ENCODE measurements at regions not wholly inside any gene's neighbourhood (a gene's known extent, or its start where the extent isn't known, plus 50 kb on each side); places are given as distances from the start of the nearest gene placed in this dataset.
"Not testable (repeated sequence)": the region's sequence is repeated elsewhere in the genome, so short reads cannot be mapped to it uniquely, and the experiment has no call there.

DNA sequence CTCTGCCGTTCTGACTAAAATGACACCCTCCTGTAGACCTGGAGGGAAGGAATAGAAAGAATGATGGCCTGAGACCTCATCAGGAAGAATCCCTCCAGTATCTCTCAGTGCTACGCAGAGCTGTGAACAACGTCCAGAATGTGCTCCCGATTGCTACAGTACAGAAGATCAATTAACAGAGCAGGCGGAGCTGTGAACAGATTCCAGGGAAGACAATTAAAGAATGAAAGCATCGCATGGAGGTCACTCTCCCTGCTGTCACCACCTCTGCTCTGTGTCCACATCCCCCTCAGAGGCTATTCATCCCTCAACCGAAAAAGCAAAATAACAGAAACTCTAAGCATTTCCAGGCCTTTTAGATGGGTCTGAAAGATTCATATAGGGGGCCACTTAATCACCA lies 481.0 kb downstream of the EIPR1 start:
- intact Hi-C loops (cut with DNase I), result no loop called here
- ATAC-seq (ENCODE audit: poor library complexity) (no peak), DNase-seq (no peak)

GRCh38 chr2:2896011-2896410 lies 481.6 kb downstream of the EIPR1 start:
- ATAC-seq (ENCODE audit: poor library complexity) (no peak), DNase-seq (no peak)
- intact Hi-C loops (cut with DNase I), result no loop called here

DNA sequence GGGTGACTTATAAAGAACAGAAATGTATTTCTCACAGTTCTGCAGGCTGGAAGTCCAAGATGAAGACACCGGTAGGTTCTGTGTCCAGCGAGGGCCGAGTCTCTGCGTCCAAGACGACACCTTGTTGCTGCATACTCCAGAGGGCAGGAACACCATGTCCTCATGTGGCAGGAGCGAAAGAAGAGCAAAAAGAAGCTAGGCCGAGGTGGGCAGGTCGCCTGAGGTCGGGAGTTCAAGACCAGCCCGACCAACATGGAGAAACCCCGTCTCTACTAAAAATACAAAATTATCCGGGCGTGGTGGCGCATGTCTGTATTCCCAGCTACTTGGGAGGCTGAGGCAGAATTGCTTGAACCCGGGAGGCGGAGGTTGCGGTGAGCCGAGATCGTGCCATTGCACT lies 483.6 kb downstream of the EIPR1 start:
- intact Hi-C loops (cut with DNase I); ATAC-seq (ENCODE audit: poor library complexity); DNase-seq: not testable (repeated sequence)

DNA sequence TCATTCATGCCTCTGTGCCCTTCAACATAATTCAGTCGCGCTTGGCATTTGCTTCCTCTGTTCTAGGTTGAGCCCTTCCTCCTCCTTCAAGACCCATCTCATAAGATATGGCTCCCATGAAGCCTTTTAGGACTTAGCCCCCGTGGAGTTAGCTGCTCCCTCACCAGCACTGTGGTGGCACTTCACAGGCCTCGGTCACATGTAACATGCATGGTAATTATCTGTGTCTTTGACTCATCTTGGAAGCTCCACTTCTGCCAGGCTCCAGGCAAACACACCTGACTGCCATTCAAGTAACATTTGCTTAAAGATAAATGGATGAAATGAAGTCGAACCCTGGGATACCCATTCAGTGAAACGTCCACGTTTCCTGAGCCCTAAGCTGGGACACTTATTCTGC lies 484.7 kb downstream of the EIPR1 start:
- no peak for DNase-seq
- ATAC-seq (ENCODE audit: poor library complexity), result no peak
- intact Hi-C loops (cut with DNase I), result no loop called here

DNA sequence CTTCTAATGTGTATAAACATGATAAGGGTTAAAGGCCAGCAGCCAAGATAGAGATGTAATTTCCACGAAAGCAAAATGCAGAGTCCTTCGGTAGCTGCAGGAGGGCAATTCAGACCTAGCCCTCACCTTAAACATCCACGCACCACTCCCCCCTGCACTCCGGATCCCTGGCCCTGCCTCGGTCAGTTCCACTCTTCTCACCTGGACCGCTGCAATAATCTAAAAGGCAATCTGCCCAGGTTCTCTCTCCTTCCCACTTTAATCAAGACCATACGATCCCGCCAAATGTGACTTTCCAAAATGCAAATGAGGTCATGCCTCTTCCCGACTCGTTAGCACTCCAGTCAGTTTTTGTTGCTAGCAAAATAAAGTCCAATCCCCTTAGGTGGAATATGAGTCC lies 485.2 kb downstream of the EIPR1 start:
- ATAC-seq (ENCODE audit: poor library complexity), result no peak
- intact Hi-C loops (cut with DNase I), result no loop called here
- DNase-seq, result no peak

- no peak for DNase-seq
- intact Hi-C loops (cut with DNase I), result no loop called here
- ATAC-seq (ENCODE audit: poor library complexity), result no peak
Measured at GRCh38 chr2:2890901-2891300, 486.7 kb downstream of the EIPR1 start.

- intact Hi-C loops (cut with DNase I), result no loop called here
- ATAC-seq (ENCODE audit: poor library complexity), result no peak
- no peak for DNase-seq
Measured at GRCh38 chr2:2890246-2890645, 487.4 kb downstream of the EIPR1 start.

DNA sequence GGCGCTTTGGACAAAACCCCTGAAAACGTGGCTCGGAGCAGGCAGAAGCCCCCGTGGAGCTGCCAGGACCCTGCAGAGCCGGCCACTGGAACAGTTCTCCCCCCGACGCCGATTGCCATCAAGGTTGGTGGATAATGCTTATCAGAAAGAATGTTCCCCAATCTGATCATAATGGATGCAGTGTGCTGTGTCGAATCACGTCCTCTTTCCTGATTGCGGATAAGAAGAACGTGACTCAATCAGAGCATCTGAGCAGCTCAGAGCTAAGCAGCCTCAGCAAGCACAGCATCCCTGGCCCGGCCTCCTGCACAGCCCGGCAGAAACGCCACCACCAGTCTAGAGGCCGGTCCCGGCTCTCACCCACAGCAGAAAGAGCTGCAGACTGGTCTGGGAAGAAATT lies 488.0 kb downstream of the EIPR1 start:
- intact Hi-C loops (cut with DNase I), result no loop called here
- DNase-seq (no peak), ATAC-seq (ENCODE audit: poor library complexity) (no peak)

DNA sequence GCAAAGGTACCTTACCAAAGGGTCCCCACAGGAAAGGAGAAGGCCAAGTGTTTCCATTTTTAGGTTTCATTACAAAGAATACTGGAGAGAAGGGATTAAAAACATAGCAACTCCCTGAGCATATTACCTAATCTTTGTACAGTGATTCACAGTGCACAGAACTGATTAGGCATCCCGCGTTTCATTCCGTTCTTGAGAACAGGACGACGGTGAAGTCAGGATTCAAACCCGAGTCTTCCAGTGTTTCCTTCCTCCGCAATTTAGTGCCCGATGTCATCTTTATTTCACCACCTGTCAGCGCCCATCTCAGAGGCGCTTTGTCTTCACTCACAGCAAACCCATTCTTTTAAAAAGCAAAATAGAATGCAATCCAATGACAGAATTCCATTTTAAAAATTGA lies 488.5 kb downstream of the EIPR1 start:
- ATAC-seq (ENCODE audit: poor library complexity), result no peak
- intact Hi-C loops (cut with DNase I), result no loop called here
- no peak for DNase-seq

- ATAC-seq (ENCODE audit: poor library complexity), result no peak
- intact Hi-C loops (cut with DNase I), result no loop called here
- no peak for DNase-seq
Measured at GRCh38 chr2:2887772-2888387, 489.7 kb downstream of the EIPR1 start.

- intact Hi-C loops (cut with DNase I), result no loop called here
- DNase-seq (no peak), ATAC-seq (ENCODE audit: poor library complexity) (no peak)
Measured at GRCh38 chr2:2886922-2887321, 490.7 kb downstream of the EIPR1 start.

- no peak for DNase-seq
- ATAC-seq (ENCODE audit: poor library complexity), result no peak
- intact Hi-C loops (cut with DNase I), result no loop called here
Measured at GRCh38 chr2:2881499-2881898, 496.1 kb downstream of the EIPR1 start.

DNA sequence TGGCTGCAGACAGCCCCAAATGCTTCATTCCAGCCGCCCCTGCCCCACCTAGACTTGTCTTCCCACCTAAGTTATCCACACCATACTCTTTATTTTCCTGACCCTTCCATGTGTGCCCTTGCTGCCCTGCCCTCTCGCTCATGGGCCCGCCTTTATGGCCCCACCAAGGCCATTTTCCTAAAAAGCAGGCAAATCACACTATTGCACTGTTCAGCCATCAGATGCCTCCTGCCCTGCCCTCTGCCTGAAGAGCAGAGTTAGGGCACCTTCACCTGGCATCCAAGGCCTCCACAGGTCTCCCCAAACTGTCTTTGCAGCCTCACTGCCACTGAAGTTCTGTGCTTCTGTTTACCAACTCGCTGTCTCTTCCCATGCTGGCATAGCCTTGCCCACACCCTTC lies 496.7 kb downstream of the EIPR1 start:
- DNase-seq (no peak), ATAC-seq (ENCODE audit: poor library complexity) (no peak)
- intact Hi-C loops (cut with DNase I), result no loop called here

DNA sequence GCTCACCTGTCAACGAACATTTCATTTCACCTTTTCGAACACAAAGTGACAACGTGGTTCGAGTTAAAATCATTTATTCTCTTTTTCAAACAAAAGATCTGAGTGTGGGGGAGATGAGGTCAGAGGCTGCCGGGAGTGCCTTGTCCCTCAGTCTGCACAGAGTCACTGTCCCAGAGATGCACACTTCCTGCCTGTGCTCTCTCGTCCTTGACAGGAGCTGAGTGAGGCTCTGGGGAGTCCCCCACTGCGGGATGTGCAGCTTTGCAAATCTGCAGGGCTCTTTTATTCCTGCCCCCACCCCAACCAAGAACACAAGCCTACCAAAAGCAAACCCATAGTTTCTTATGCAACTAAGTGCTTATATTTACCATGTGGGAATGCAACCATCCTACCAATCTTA lies 497.8 kb downstream of the EIPR1 start:
- intact Hi-C loops (cut with DNase I), result no loop called here
- ATAC-seq (ENCODE audit: poor library complexity) (no peak), DNase-seq (no peak)

GRCh38 chr2:2879071-2879470 lies 498.5 kb downstream of the EIPR1 start:
- no peak for ATAC-seq (ENCODE audit: poor library complexity)
- intact Hi-C loops (cut with DNase I), result no loop called here
- DNase-seq, result no peak

DNA sequence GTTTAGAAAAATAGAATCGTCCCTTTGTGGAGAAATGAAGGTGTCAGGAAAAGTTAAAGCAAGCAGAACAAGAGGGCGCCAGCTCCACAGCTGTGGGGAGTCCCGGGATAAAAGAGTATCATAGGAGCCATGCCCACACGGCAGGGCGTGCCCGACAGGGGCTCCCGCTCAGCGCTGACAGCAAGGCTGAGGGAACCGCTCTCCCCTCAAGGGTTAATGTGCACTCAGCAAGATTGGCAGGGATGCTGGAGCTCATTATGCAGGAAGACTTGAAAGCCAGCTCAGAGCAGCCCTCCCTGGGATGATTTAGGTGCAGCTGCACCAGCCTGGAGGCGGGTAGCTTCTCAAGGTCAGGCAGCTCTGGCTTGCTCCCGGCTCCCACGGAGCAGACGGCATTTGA lies 500.2 kb downstream of the EIPR1 start:
- ATAC-seq (ENCODE audit: poor library complexity) (no peak), DNase-seq (no peak)
- intact Hi-C loops (cut with DNase I), result no loop called here

GRCh38 chr2:2876331-2877221 lies 501.0 kb downstream of the EIPR1 start:
- DNase-seq (no peak), ATAC-seq (ENCODE audit: poor library complexity) (no peak)
- intact Hi-C loops (cut with DNase I), result no loop called here

DNA sequence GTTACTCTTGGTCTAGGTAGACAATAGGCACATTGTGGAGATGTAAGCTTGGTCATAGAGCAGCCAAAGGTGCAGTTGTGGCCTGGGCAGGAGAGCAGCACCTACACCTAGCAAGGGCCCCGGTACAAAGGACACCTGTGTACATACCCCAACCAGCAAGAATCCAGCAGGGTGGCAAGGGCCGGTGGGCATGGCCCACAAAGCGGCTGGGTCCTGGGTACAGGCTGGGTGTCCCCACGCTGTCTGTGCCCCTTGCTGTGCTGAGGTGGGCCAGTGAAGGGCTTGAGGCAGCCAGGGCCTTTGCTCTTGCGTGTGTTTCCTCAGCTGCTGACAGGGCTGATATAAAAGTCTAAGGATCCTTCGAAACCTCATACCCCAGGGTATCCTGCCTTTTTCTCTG lies 501.8 kb downstream of the EIPR1 start:
- intact Hi-C loops (cut with DNase I), result no loop called here
- DNase-seq, result no peak
- ATAC-seq (ENCODE audit: poor library complexity), result no peak

GRCh38 chr2:2875296-2875695 lies 502.3 kb downstream of the EIPR1 start:
- intact Hi-C loops (cut with DNase I), result no loop called here
- ATAC-seq (ENCODE audit: poor library complexity) (no peak), DNase-seq (no peak)

DNA sequence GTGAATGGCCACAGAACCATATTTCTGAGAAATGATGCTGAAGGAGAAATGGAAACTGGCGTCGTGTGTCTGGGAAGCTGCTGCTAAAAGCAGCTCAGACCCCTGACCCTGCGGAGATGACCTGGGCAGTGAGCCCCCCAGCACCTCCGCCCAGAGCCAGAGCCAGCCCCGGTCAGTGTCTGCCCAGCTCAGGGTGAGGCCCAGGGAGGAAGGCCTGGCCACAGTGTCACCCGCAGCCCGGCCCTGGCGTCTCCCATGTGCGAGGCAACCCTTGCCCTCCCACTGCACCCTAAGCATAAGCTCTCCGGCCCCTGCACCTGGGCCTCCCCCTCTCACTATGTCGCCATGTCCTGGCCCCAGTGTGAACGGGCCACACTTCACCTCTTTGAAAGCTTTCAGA lies 502.8 kb downstream of the EIPR1 start:
- ATAC-seq (ENCODE audit: poor library complexity) (no peak), DNase-seq (no peak)
- intact Hi-C loops (cut with DNase I), result no loop called here

GRCh38 chr2:2874341-2874740 lies 503.3 kb downstream of the EIPR1 start:
- DNase-seq (no peak), ATAC-seq (ENCODE audit: poor library complexity) (no peak)
- intact Hi-C loops (cut with DNase I), result no loop called here
